ENCODE measurements at regions not wholly inside any gene's neighbourhood (a gene's known extent, or its start where the extent isn't known, plus 50 kb on each side); places are given as distances from the start of the nearest gene placed in this dataset.
"Not testable (repeated sequence)": the region's sequence is repeated elsewhere in the genome, so short reads cannot be mapped to it uniquely, and the experiment has no call there.

GRCh38 chrX:34343001-34343400 is 210.9 kb upstream of the FAM47A start:
- Histone ChIP-seq H3K36me3 (no peaks in the 10 kb centered on the region), H3K27me3 (replicated peaks in 1 of 7) (no peaks in the 10 kb centered on the region), H3K9me3 (peaks cover 0 to 6% (median 0%) of the 10 kb centered on the region in 8 donors), H3K4me3 (no peak overlapping the region), H3K4me1 (no peaks in the 10 kb centered on the region), H3K27ac (no peak overlapping the region)
- no peak for DNase-seq
- intact Hi-C loops (cut with DNase I; ENCODE audit: low total_unique reads): no loop called here
- TF ChIP-seq POLR2AphosphoS5 (IDR thresholded peaks at IDR 0.05): no peak
- TF ChIP-seq CTCF (IDR thresholded peaks at IDR 0.05 in 8 of 11, conservative IDR thresholded peaks at IDR 0.05 in 3 of 11): no peak
- TF ChIP-seq POLR2A (IDR thresholded peaks at IDR 0.05): no peak

- Histone ChIP-seq H3K9me3 (peaks cover 0 to 6% (median 0%) of the 10 kb centered on the region in 8 donors), H3K27ac (no peak overlapping the region), H3K4me3 (no peak overlapping the region), H3K4me1 (no peaks in the 10 kb centered on the region), H3K27me3 (replicated peaks in 1 of 7) (no peaks in the 10 kb centered on the region), H3K36me3 (no peaks in the 10 kb centered on the region)
- 25 to 48% (median 33%) methylated on average over 4 of the region's 4 CpGs for WGBS, 5 donors
- no peak for TF ChIP-seq POLR2AphosphoS5 (IDR thresholded peaks at IDR 0.05)
- TF ChIP-seq CTCF (IDR thresholded peaks at IDR 0.05 in 8 of 11, conservative IDR thresholded peaks at IDR 0.05 in 3 of 11): no peak
- TF ChIP-seq POLR2A (IDR thresholded peaks at IDR 0.05): no peak
- intact Hi-C loops (cut with DNase I; ENCODE audit: low total_unique reads): no loop called here
- no peak for DNase-seq
These were observed 209.7 kb upstream of the FAM47A start for GRCh38 chrX:34341814-34342213.

GRCh38 chrX:34341258-34341657 is 209.1 kb upstream of the FAM47A start:
- H3K27ac ChIP-seq: no peak overlapping the region
- DNase-seq: no peak
- H3K27me3 ChIP-seq (replicated peaks in 1 of 7): no peaks in the 10 kb centered on the region
- H3K9me3 ChIP-seq: peaks cover 0 to 6% (median 0%) of the 10 kb centered on the region in 8 donors
- intact Hi-C loops (cut with DNase I; ENCODE audit: low total_unique reads): no loop called here
- H3K4me1 ChIP-seq: no peaks in the 10 kb centered on the region
- TF ChIP-seq POLR2AphosphoS5 (IDR thresholded peaks at IDR 0.05) (no peak), POLR2A (IDR thresholded peaks at IDR 0.05) (no peak), CTCF (IDR thresholded peaks at IDR 0.05 in 8 of 11, conservative IDR thresholded peaks at IDR 0.05 in 3 of 11) (no peak)
- H3K4me3 ChIP-seq: no peak overlapping the region
- no peaks in the 10 kb centered on the region for H3K36me3 ChIP-seq

- TF ChIP-seq CTCF (IDR thresholded peaks at IDR 0.05 in 8 of 11, conservative IDR thresholded peaks at IDR 0.05 in 3 of 11): no peak
- no peak for TF ChIP-seq POLR2AphosphoS5 (IDR thresholded peaks at IDR 0.05)
- TF ChIP-seq POLR2A (IDR thresholded peaks at IDR 0.05): no peak
- no peak overlapping the region for H3K27ac ChIP-seq
- no peak for DNase-seq
These were observed 205.9 kb upstream of the FAM47A start for GRCh38 chrX:34338046-34338445.

GRCh38 chrX:34335376-34335775 is 203.3 kb upstream of the FAM47A start:
- H3K4me3 ChIP-seq; H3K27ac ChIP-seq; intact Hi-C loops (cut with DNase I; ENCODE audit: low total_unique reads); H3K9me3 ChIP-seq; DNase-seq; H3K36me3 ChIP-seq; H3K27me3 ChIP-seq (replicated peaks in 1 of 7); H3K4me1 ChIP-seq: not testable (repeated sequence)
- WGBS, 5 donors: 50 to 83% (median 67%) methylated on average over 2 of the region's 2 CpGs

More at GRCh38 chrX:34338046-34338445, 205.9 kb upstream of the FAM47A start:
- H3K4me1 ChIP-seq: no peaks in the 10 kb centered on the region
- H3K9me3 ChIP-seq: no peaks in the 10 kb centered on the region
- H3K36me3 ChIP-seq: no peaks in the 10 kb centered on the region
- intact Hi-C loops (cut with DNase I; ENCODE audit: low total_unique reads): no loop called here
- H3K4me3 ChIP-seq: no peak overlapping the region
- H3K27me3 ChIP-seq (replicated peaks in 1 of 7): no peaks in the 10 kb centered on the region

Measured in spleen (tissue), 11 donors.